ENCODE measurements at regions not wholly inside any gene's neighbourhood (a gene's known extent, or its start where the extent isn't known, plus 50 kb on each side); places are given as distances from the start of the nearest gene placed in this dataset.

GRCh38 chr9:18235181-18235908, 238.6 kb upstream of the ADAMTSL1 start:
- DNase-seq, result no peak

GRCh38 chr9:18236336-18236735, 237.6 kb upstream of the ADAMTSL1 start:
- DNase-seq, result peak; percentile 25

GRCh38 chr9:18237776-18238175, 236.2 kb upstream of the ADAMTSL1 start:
- DNase-seq, result no peak

GRCh38 chr9:18238254-18238653, 235.7 kb upstream of the ADAMTSL1 start:
- DNase-seq, result peak; percentile 93

GRCh38 chr9:18238752-18239447, 235.1 kb upstream of the ADAMTSL1 start:
- DNase-seq, result no peak

- DNase-seq, result no peak
These were observed 233.7 kb upstream of the ADAMTSL1 start for GRCh38 chr9:18240213-18240612.

GRCh38 chr9:18245911-18246310, 228.0 kb upstream of the ADAMTSL1 start:
- no peak for DNase-seq

- no peak for DNase-seq
These were observed 223.9 kb upstream of the ADAMTSL1 start for GRCh38 chr9:18250053-18250452.

GRCh38 chr9:18253950-18254349, 220.0 kb upstream of the ADAMTSL1 start:
- DNase-seq, result no peak

DNA sequence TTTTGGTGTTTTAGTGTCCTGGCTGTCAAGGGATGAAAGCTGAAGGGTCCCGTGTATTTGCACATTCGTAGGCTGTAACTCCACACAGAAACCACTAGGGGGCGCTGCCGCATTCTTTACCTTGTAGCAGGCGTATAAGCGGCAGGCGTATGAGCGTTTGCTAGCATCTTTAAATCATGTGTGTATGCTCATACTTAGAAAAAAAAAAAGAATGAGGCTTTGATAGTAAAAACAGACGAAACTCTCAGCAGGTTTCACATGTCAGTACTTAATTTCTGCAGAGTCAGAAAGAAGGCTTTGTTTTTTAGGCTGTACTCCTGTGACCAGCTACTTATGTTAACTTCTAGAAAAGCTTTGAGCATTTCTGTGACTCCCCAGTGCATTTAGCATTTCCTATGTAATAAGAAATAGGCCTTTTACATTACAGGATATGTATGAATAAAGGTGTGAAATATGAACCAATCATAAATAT, 218.8 kb upstream of the ADAMTSL1 start:
- DNase-seq, result peak; percentile 95

- no peak for DNase-seq
These were observed 218.2 kb upstream of the ADAMTSL1 start for GRCh38 chr9:18255747-18256146.

DNA sequence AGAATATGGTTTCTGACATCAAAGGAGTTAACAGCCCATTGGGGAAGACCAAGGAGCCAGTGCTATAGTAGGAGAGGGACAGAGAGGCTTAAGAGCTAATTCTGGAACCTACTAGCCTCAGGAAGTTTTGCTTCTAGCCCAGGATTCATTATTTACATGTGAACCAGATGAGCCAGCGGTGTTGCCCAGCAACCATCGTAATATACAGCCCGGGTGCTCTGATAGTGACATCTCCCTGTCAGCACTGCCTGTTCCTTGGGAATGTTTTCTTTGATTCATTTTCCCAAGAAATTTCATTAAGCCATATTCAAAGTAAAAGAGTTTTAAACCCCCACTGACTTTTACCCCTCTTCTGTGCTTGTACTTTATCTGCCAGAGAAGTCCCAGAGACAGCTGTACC, 217.4 kb upstream of the ADAMTSL1 start:
- peak; percentile 39 for DNase-seq

DNA sequence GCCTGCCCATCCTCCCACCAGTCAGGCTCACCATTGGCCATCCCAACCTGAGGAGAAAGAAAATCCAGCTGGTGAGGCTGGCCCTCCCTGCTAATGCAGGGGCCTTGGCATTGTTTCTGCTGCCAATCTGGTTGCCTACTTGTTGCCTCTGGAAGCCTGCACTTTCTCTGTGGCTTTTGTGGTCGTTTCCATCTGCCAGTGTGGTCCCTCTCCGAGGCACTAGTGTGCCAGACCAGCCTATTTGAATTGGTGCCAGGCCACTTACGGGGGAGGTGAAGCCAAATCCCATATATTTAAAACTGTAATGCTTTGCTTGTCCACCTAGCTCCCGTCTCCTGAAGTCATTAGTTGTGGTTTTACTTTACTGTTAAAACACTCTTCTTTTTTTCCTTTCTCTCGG, 213.4 kb upstream of the ADAMTSL1 start:
- no peak for DNase-seq

DNA sequence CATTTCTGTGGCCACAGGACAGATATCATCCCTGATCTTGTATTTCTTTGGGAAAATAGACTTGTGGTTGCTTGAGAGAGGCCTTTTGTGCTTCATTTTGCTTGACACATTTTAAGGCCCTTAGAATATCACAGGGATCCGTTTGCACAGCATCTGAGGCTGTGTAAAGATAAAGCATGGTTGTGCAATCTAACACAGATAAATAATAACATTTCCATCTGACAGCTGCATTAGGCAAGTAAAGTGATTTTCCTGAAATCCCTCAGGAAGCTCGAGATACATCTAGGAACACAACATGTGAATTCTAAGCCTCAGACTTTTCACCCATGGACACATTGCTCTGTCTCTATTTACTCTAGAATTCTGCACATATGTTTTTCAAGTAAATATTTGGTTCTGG, 212.8 kb upstream of the ADAMTSL1 start:
- no peak for DNase-seq

DNA sequence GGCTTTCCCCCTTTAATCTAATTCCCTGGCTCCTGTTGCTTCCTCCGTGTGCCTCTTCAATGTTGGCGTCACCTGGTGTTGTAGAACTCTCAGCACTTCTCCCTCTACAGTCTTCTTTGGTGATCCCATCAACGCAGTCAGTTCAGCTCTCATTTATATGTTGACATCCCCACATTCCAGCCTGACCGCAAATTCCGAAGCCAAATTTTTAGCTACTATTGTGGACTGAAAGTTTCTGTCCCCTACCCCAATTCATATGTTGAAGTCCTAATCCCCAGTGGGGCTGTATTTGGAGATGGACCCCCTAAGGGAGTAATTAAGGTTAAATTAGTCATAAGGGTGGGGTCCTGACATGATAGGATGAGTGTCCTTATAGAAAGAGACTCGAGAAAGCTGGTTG, 210.6 kb upstream of the ADAMTSL1 start:
- no peak for DNase-seq

GRCh38 chr9:18268381-18268780, 205.6 kb upstream of the ADAMTSL1 start:
- DNase-seq, result peak; percentile 37

DNA sequence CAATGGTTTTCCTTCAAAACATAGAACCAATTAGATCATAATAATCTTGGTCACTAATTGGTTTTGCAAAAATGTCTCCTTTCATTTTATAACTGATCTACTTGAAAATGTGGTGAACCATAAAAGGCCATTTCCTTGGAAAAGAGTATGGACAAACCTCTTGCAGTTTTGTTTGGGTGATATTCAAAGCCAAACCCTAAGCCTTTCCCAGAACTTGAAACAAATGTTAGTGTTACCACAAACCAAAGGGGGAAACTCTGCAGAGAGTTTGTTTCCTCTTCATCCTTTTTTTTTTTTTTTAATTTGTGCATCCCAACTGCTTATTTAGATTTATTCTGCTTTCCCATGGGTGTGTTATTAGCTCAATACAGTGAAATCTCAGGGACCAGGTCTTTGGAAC, 204.4 kb upstream of the ADAMTSL1 start:
- DNase-seq, result no peak

DNA sequence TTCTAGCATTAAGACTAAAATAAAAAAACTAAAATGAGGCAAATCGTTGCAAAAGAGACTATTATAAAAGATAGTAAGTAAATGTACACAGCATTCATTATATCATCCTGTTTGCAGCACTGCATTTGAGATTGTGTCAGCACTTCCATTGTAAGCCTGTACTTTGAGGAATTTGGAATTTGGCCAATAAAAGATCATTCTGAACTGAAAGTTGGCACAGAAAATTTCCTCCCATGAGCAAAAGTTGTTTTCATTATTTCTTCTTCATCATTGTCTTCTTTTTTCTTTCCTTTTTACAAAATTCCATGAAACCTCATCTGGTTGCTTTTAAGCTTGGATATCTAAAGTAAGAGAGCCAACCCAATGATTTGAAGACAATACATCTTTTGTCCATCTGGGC, 199.3 kb upstream of the ADAMTSL1 start:
- DNase-seq, result peak; percentile 86

- no peak for DNase-seq
These were observed 198.5 kb upstream of the ADAMTSL1 start for GRCh38 chr9:18275313-18275990.

DNA sequence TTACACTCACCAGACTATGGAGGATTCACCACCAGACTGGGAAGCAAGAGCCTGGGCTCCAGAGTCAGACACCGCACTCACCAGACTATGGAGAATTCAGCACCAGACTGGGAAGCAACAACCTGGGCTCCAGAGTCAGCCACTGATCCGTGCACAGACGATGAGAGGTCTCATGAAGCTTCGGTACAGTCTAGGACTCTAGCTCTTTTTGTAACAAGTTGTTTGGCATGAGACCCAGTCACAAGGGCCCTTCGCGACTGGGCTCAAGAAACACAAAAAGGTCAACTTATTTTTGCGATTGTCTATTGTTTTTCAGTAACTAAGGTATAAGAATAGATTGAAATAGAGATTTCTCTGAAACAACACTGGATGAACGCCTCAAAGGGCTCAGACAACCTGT, 192.7 kb upstream of the ADAMTSL1 start:
- no peak for DNase-seq

DNA sequence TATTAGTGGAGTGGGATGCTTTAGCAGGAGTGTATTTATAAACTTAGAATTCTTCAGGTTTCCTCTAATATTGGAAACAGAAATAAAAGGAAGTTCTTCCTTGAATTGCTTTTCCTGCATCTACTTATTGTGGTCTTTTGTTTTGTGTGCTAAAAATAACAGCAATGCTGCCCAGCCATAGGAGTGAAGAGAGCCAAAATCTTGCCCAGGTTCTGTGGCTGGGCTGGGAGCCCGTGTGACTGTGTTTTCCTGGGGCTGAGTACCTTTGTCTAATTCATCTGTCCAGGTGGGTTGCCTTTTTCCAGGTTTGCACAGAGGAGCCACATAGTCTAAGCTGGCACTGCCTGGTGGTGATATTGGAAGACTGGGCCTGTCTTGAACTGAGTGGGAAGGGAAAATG, 179.7 kb upstream of the ADAMTSL1 start:
- peak; percentile 18 for DNase-seq

GRCh38 chr9:18296702-18297055, 177.3 kb upstream of the ADAMTSL1 start:
- no peak for DNase-seq

DNA sequence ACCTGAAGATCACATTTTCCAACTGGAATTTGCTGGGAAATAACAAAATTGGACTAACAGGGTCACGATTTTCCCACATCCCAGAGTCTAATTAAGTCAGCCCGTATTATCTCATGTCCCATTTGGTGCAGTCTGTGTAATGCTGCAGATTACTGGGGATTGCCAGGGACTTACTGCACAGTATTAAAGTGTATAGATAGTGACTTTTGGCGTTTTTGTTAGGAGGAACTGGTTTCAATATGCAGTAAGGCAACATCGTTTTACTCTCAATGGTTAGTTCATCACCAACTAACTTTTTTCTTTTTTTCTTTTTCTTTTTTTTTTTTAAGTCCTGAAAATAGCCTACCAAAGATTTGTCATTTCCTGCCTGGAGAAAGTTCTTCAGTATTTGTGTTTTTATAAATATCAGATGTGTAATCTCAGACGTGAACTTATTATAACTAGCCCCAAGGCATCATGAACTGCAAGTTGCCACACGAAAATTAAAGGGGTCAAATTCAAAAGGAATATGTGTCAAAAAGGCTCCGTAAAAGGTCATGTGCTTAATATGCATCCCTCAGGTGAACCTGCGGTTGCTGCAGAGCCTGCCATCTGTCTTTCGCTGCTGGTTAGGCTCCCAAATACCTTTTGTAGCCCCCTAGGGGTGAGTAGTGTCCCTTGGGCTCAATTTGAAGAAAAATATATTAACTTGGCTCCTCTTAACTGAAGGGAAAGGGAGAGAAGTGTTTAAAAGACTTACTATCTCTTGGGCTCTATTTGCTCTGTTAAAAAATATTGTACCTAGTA, 176.7 kb upstream of the ADAMTSL1 start:
- peak; percentile 54 for DNase-seq

Data from dermis blood vessel endothelial cell (primary cell).